Activated T-helper 9 cell treated with anti-CD3 and anti-CD28 coated beads, Interleukin-2, amount 50 U/mL, for 16 hours (primary cell): ENCODE measurements at regions not wholly inside any gene's neighbourhood (a gene's known extent, or its start where the extent isn't known, plus 50 kb on each side); places are given as distances from the start of the nearest gene placed in this dataset.
"Not testable (repeated sequence)": the region's sequence is repeated elsewhere in the genome, so short reads cannot be mapped to it uniquely, and the experiment has no call there.

Experiments used
- DNase-seq: peaks from one replicate; pipeline ENCODE4 v3.0.0-alpha.2; 2020; ENCODE audit warnings: low read depth

- DNase-seq = no peak
Measured at GRCh38 chr7:68550635-68551034, 1047.6 kb upstream of the AUTS2 start.

- no peak for DNase-seq
Measured at GRCh38 chr7:68556537-68556936, 1041.7 kb upstream of the AUTS2 start.

GRCh38 chr7:68559518-68559917, 1038.8 kb upstream of the AUTS2 start:
- no peak for DNase-seq

- no peak for DNase-seq
Measured at GRCh38 chr7:68562323-68562899, 1035.9 kb upstream of the AUTS2 start.

GRCh38 chr7:68564306-68565135, 1033.8 kb upstream of the AUTS2 start:
- no peak for DNase-seq

- DNase-seq = no peak
Measured at GRCh38 chr7:68571286-68571685, 1027.0 kb upstream of the AUTS2 start.

- DNase-seq = no peak
Measured at GRCh38 chr7:68573271-68574005, 1024.8 kb upstream of the AUTS2 start.

GRCh38 chr7:68576366-68576765, 1021.9 kb upstream of the AUTS2 start:
- DNase-seq = no peak

- no peak for DNase-seq
Measured at GRCh38 chr7:68581417-68581816, 1016.9 kb upstream of the AUTS2 start.

GRCh38 chr7:68587599-68587998, 1010.7 kb upstream of the AUTS2 start:
- DNase-seq = no peak

- DNase-seq = no peak
Measured at GRCh38 chr7:68601826-68602225, 996.4 kb upstream of the AUTS2 start.

GRCh38 chr7:68604541-68604940, 993.7 kb upstream of the AUTS2 start:
- DNase-seq = no peak

- DNase-seq = no peak
Measured at GRCh38 chr7:68610701-68611100, 987.6 kb upstream of the AUTS2 start.

- no peak for DNase-seq
Measured at GRCh38 chr7:68613405-68613804, 984.9 kb upstream of the AUTS2 start.

- no peak for DNase-seq
Measured at GRCh38 chr7:68613897-68614296, 984.4 kb upstream of the AUTS2 start.

- DNase-seq = no peak
Measured at GRCh38 chr7:68619526-68619925, 978.7 kb upstream of the AUTS2 start.

- DNase-seq = no peak
Measured at GRCh38 chr7:68622500-68622899, 975.8 kb upstream of the AUTS2 start.

GRCh38 chr7:68623030-68623429, 975.2 kb upstream of the AUTS2 start:
- DNase-seq = no peak

GRCh38 chr7:68627247-68627864, 970.9 kb upstream of the AUTS2 start:
- no peak for DNase-seq

- DNase-seq = not testable (repeated sequence)
Measured at GRCh38 chr7:68630914-68631313, 967.4 kb upstream of the AUTS2 start.

GRCh38 chr7:68640103-68640502, 958.2 kb upstream of the AUTS2 start:
- DNase-seq = no peak

GRCh38 chr7:68642727-68643126, 955.5 kb upstream of the AUTS2 start:
- DNase-seq = no peak

- no peak for DNase-seq
Measured at GRCh38 chr7:68663392-68663791, 934.9 kb upstream of the AUTS2 start.
